Coronary artery (tissue), 2 donors: ENCODE measurements at regions not wholly inside any gene's neighbourhood (a gene's known extent, or its start where the extent isn't known, plus 50 kb on each side); places are given as distances from the start of the nearest gene placed in this dataset.

Experiments
- DNase-seq: peaks from one replicate; pipeline ENCODE4 v3.0.0-alpha.2; 2017; ENCODE audit warnings: low spot score
- H3K27ac ChIP-seq, 2 donors: fragments of 200-600 bp; sonication (generic); one replicate each; pipeline ENCODE4 v1.5.1; 2016 to 2019
- H3K4me3 ChIP-seq: fragments of 200-600 bp; sonication (generic); 2 replicates; pipeline ENCODE4 v1.5.1; 2016; ENCODE audit warnings: mild to moderate bottlenecking, moderate library complexity
- CTCF ChIP-seq: fragments of 200-600 bp; sonication (generic); IDR thresholded peaks from one replicate; pipeline ENCODE4 v1.5.1; 2019; ENCODE audit warnings: antibody characterized with exemption

DNA sequence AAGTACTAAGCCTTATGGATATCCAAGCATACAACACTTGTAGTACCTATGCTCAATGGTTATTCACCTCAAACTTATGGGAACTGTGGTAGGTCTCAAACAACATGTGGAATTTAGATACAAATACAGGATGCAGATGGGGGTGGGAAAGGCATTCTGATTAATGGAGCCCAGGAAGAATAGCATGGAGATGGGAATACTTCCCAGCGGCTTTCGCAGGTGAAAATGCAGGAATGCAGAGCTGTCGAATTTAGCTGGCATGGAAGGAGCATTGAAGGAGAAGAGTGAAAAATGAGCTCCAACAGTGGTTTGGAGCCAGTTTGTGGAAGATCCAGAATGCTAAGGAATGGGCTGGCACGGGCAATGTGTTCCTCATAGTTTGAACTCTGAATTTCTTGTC is 89.9 kb downstream of the NKX2-1 start:
- Histone ChIP-seq H3K27ac (no peak overlapping the region), H3K4me3 (no peak overlapping the region)
- TF ChIP-seq CTCF: no peak
- DNase-seq: no peak

GRCh38 chr14:36429692-36430091 is 90.3 kb downstream of the NKX2-1 start:
- no peak for DNase-seq
- no peak for TF ChIP-seq CTCF
- Histone ChIP-seq H3K27ac (no peak overlapping the region), H3K4me3 (no peak overlapping the region)

- Histone ChIP-seq H3K27ac (no peak overlapping the region), H3K4me3 (no peak overlapping the region)
- no peak for DNase-seq
- no peak for TF ChIP-seq CTCF
These were observed 91.7 kb downstream of the NKX2-1 start for GRCh38 chr14:36428350-36428749.

GRCh38 chr14:36426836-36427235 is 93.2 kb downstream of the NKX2-1 start:
- no peak for DNase-seq
- no peak for TF ChIP-seq CTCF
- H3K4me3 ChIP-seq: no peak overlapping the region
- no peak overlapping the region for H3K27ac ChIP-seq

- no peak overlapping the region for H3K27ac ChIP-seq
- no peak for TF ChIP-seq CTCF
- DNase-seq: no peak
- no peak overlapping the region for H3K4me3 ChIP-seq
These were observed 93.9 kb downstream of the NKX2-1 start for GRCh38 chr14:36426113-36426512.

DNA sequence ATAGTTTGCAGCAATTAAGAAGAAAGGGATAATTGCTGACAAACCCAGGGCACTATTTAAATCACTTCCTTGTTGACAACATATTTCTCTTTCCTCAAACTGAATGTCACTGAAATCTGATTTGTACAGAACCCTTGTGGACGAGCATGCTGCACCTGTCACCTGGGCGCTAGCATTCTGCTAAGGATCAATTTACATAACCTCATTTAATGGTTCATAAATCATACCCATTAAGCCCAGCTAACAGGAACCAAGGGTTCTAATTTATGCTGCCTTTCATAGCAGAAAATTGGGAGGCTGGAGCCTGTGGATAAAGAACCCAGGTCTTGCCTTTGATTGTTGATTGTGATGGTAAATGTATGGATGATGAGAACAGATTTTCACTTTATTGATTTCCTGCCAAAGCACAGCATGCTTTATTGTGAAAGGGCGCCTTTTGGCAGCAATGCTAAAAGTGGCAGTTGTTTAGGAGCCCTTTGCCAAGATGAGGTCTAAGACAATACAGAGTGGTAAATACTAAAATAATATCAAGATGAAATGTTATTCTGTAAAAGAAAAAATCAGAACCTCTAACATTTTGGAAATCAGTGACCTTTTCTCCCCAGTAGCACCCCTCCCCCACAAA is 95.4 kb downstream of the NKX2-1 start:
- Histone ChIP-seq H3K4me3 (no peak overlapping the region), H3K27ac (no peak overlapping the region)
- DNase-seq: no peak
- TF ChIP-seq CTCF: no peak

- no peak for DNase-seq
- Histone ChIP-seq H3K27ac (no peak overlapping the region), H3K4me3 (no peak overlapping the region)
- TF ChIP-seq CTCF: no peak
These were observed 96.6 kb downstream of the NKX2-1 start for GRCh38 chr14:36423430-36423829.
